Tibial nerve (tissue), 4 donors: ENCODE measurements at regions not wholly inside any gene's neighbourhood (a gene's known extent, or its start where the extent isn't known, plus 50 kb on each side); places are given as distances from the start of the nearest gene placed in this dataset.

ENCODE experiments used
- EP300 ChIP-seq, 2 donors: sonication (generic); formaldehyde crosslinking; IDR thresholded peaks; one replicate each; pipeline ENCODE4 v1.6.1; 2017; ENCODE audit warnings: antibody characterized with exemption in 2 of 2, mild to moderate bottlenecking in 1 of 2
- POLR2A ChIP-seq, 2 donors: fragments of 450-650 bp; IDR thresholded peaks; one replicate each; pipeline ENCODE4 v1.6.1; 2017; ENCODE audit warnings: antibody characterized with exemption in 2 of 2, mild to moderate bottlenecking in 2 of 2, moderate library complexity in 2 of 2
- TF ChIP-seq, protein P1 (sequence below), 5 experiments: fragments of 200-600 bp in 3 of 5; fragments of 450-650 bp in 2 of 5; sonication (generic) in 3 of 5; IDR thresholded peaks; one replicate each; pipeline ENCODE4 v1.5.1; 2016 to 2019; ENCODE audit warnings: antibody characterized with exemption in 5 of 5, mild to moderate bottlenecking in 3 of 5, moderate library complexity in 2 of 5

- TF ChIP-seq, protein P1, sequence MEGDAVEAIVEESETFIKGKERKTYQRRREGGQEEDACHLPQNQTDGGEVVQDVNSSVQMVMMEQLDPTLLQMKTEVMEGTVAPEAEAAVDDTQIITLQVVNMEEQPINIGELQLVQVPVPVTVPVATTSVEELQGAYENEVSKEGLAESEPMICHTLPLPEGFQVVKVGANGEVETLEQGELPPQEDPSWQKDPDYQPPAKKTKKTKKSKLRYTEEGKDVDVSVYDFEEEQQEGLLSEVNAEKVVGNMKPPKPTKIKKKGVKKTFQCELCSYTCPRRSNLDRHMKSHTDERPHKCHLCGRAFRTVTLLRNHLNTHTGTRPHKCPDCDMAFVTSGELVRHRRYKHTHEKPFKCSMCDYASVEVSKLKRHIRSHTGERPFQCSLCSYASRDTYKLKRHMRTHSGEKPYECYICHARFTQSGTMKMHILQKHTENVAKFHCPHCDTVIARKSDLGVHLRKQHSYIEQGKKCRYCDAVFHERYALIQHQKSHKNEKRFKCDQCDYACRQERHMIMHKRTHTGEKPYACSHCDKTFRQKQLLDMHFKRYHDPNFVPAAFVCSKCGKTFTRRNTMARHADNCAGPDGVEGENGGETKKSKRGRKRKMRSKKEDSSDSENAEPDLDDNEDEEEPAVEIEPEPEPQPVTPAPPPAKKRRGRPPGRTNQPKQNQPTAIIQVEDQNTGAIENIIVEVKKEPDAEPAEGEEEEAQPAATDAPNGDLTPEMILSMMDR (IDR thresholded peaks at IDR 0.05) = no peak
- TF ChIP-seq POLR2A (IDR thresholded peaks at IDR 0.05) (no peak), EP300 (IDR thresholded peaks at IDR 0.05) (no peak)
These were observed 142.1 kb upstream of the IPO9 start for GRCh38 chr1:201686714-201687455.
